Breast epithelium (tissue), 4 donors: ENCODE measurements at regions not wholly inside any gene's neighbourhood (a gene's known extent, or its start where the extent isn't known, plus 50 kb on each side); places are given as distances from the start of the nearest gene placed in this dataset.

ENCODE experiments used
- DNase-seq, 2 donors: peaks; one replicate each; pipeline ENCODE4 v3.0.0-alpha.2; 2019; ENCODE audit warnings: low spot score in 2 of 2
- H3K27ac ChIP-seq, 2 donors: fragments of 200-600 bp; sonication (generic) in 1 of 2; one replicate each; pipeline ENCODE4 v1.5.1; 2016 to 2019; ENCODE audit warnings: mild to moderate bottlenecking in 1 of 2
- H3K27me3 ChIP-seq, 2 donors: fragments of 200-600 bp; sonication (generic) in 1 of 2; one replicate each; pipeline versions ENCODE4 v1.5.1 to v1.6.0; 2017 to 2019; ENCODE audit warnings: control low read depth in 1 of 2, mild to moderate bottlenecking in 1 of 2
- H3K36me3 ChIP-seq: fragments of 200-600 bp; one replicate; pipeline ENCODE4 v1.5.1; 2019
- H3K4me1 ChIP-seq, 2 donors: fragments of 200-600 bp; sonication (generic); one replicate each; pipeline ENCODE4 v1.5.1; 2016 to 2019; ENCODE audit warnings: control low read depth in 1 of 2
- H3K4me3 ChIP-seq, 3 donors: fragments of 200-600 bp; sonication (generic); 1 replicate in 2 of 3; 2 replicates in 1 of 3; pipeline ENCODE4 v1.5.1; 2016 to 2019; ENCODE audit warnings: mild to moderate bottlenecking in 3 of 3, moderate library complexity in 2 of 3
- H3K9me3 ChIP-seq, 2 donors: fragments of 200-600 bp; sonication (generic) in 1 of 2; one replicate each; pipeline ENCODE4 v1.5.1; 2016 to 2019; ENCODE audit warnings: control low read depth in 1 of 2
- CTCF ChIP-seq, 3 donors: fragments of 450-650 bp; IDR thresholded peaks; one replicate each; pipeline ENCODE4 v1.5.1; 2016 to 2017; ENCODE audit warnings: antibody characterized with exemption in 3 of 3, mild to moderate bottlenecking in 3 of 3, moderate library complexity in 3 of 3
- POLR2A ChIP-seq: fragments of 450-650 bp; IDR thresholded peaks from one replicate; pipeline ENCODE4 v1.6.1; 2016; ENCODE audit warnings: antibody characterized with exemption, mild to moderate bottlenecking, moderate library complexity
- POLR2AphosphoS5 ChIP-seq, 3 donors: sonication (generic); formaldehyde crosslinking; IDR thresholded peaks; one replicate each; pipeline ENCODE4 v1.6.1; 2017; ENCODE audit warnings: antibody characterized with exemption in 3 of 3
- intact Hi-C: fragments of 100-400 bp; cut with DNase I; formaldehyde crosslinking; loops from one replicate; pipeline ENCODE4 v1.15.1; 2023; ENCODE audit warnings: low total_unique reads

GRCh38 chr14:26982071-26982470, 384.2 kb upstream of the NOVA1 start:
- TF ChIP-seq POLR2A (no peak), POLR2AphosphoS5 (IDR thresholded peaks at IDR 0.05) (no peak), CTCF (IDR thresholded peaks at IDR 0.05) (no peak)
- Histone ChIP-seq H3K27ac (no peak overlapping the region), H3K36me3 (no peaks in the 10 kb centered on the region), H3K4me3 (no peak overlapping the region), H3K27me3 (no peaks in the 10 kb centered on the region), H3K4me1 (no peaks in the 10 kb centered on the region), H3K9me3 (no peaks in the 10 kb centered on the region)
- intact Hi-C loops = no loop called here
- no peak for DNase-seq

GRCh38 chr14:26984311-26985177, 386.7 kb upstream of the NOVA1 start:
- intact Hi-C loops = no loop called here
- H3K27ac ChIP-seq = no peak overlapping the region
- no peaks in the 10 kb centered on the region for H3K9me3 ChIP-seq
- no peak for TF ChIP-seq POLR2AphosphoS5 (IDR thresholded peaks at IDR 0.05)
- peak in 2 of 3 donors; percentile 57 for TF ChIP-seq CTCF (IDR thresholded peaks at IDR 0.05)
- peak; percentile 40 to 53 for DNase-seq
- H3K4me3 ChIP-seq = no peak overlapping the region
- H3K4me1 ChIP-seq = no peaks in the 10 kb centered on the region
- no peaks in the 10 kb centered on the region for H3K27me3 ChIP-seq
- H3K36me3 ChIP-seq = no peaks in the 10 kb centered on the region

- H3K4me1 ChIP-seq = no peaks in the 10 kb centered on the region
- no peak for DNase-seq
- H3K36me3 ChIP-seq = no peaks in the 10 kb centered on the region
- H3K4me3 ChIP-seq = peak overlapping the region in 1 of 3 donors; percentile 9
- TF ChIP-seq CTCF (IDR thresholded peaks at IDR 0.05) = no peak
- no peak for TF ChIP-seq POLR2AphosphoS5 (IDR thresholded peaks at IDR 0.05)
- TF ChIP-seq POLR2A = no peak
- no peaks in the 10 kb centered on the region for H3K27me3 ChIP-seq
- no peak overlapping the region for H3K27ac ChIP-seq
- no peaks in the 10 kb centered on the region for H3K9me3 ChIP-seq
- intact Hi-C loops = no loop called here
Observed at GRCh38 chr14:26987744-26988363, 390.0 kb upstream of the NOVA1 start.

- no peak overlapping the region for H3K27ac ChIP-seq
- no peak for DNase-seq
- intact Hi-C loops = no loop called here
- H3K4me1 ChIP-seq = no peaks in the 10 kb centered on the region
- TF ChIP-seq POLR2A = no peak
- no peak for TF ChIP-seq POLR2AphosphoS5 (IDR thresholded peaks at IDR 0.05)
- TF ChIP-seq CTCF (IDR thresholded peaks at IDR 0.05) = no peak
- no peaks in the 10 kb centered on the region for H3K27me3 ChIP-seq
- no peaks in the 10 kb centered on the region for H3K9me3 ChIP-seq
- H3K36me3 ChIP-seq = no peaks in the 10 kb centered on the region
- no peak overlapping the region for H3K4me3 ChIP-seq
Observed at GRCh38 chr14:26990946-26991345, 393.1 kb upstream of the NOVA1 start.

- intact Hi-C loops = no loop called here
- no peak for TF ChIP-seq POLR2A
- no peak for TF ChIP-seq CTCF (IDR thresholded peaks at IDR 0.05)
- no peak for TF ChIP-seq POLR2AphosphoS5 (IDR thresholded peaks at IDR 0.05)
- H3K36me3 ChIP-seq = no peaks in the 10 kb centered on the region
- H3K9me3 ChIP-seq = no peaks in the 10 kb centered on the region
- DNase-seq = no peak
- H3K27ac ChIP-seq = no peak overlapping the region
- H3K4me1 ChIP-seq = no peaks in the 10 kb centered on the region
- H3K27me3 ChIP-seq = no peaks in the 10 kb centered on the region
- no peak overlapping the region for H3K4me3 ChIP-seq
Observed at GRCh38 chr14:26992403-26993115, 394.7 kb upstream of the NOVA1 start.
